Mesothelial cell of epicardium (in vitro differentiated cells): ENCODE measurements at regions not wholly inside any gene's neighbourhood (a gene's known extent, or its start where the extent isn't known, plus 50 kb on each side); places are given as distances from the start of the nearest gene placed in this dataset.

Source experiments
- DNase-seq, 2 experiments: peaks; one replicate each; pipeline ENCODE4 v3.0.0; 2021; ENCODE audit warnings: low spot score in 2 of 2; ENCODE audit not compliant: unreplicated experiment in 2 of 2
- H3K27ac Mint-ChIP-seq: 2 replicates; pipeline ENCODE4 v1.8.0; 2021; ENCODE audit warnings: mixed read lengths
- H3K27me3 Mint-ChIP-seq: 2 replicates; pipeline ENCODE4 v1.8.0; 2021; ENCODE audit warnings: low read depth, mixed read lengths
- H3K36me3 Mint-ChIP-seq: 2 replicates; pipeline ENCODE4 v1.8.0; 2021; ENCODE audit warnings: mixed read lengths
- H3K4me1 Mint-ChIP-seq: 2 replicates; pipeline ENCODE4 v1.8.0; 2021; ENCODE audit warnings: mixed read lengths
- H3K4me3 Mint-ChIP-seq: 2 replicates; pipeline ENCODE4 v1.8.0; 2021; ENCODE audit warnings: mild to moderate bottlenecking, moderate library complexity, mixed read lengths
- H3K9me3 Mint-ChIP-seq: 2 replicates; pipeline ENCODE4 v1.8.0; 2021; ENCODE audit warnings: mixed read lengths
- TF ChIP-seq, protein P1 (sequence below): fragments of 200-600 bp; sonication (generic); IDR thresholded peaks from one replicate; pipeline ENCODE4 v1.5.0; 2021; ENCODE audit warnings: antibody characterized with exemption; ENCODE audit not compliant: unreplicated experiment

DNA sequence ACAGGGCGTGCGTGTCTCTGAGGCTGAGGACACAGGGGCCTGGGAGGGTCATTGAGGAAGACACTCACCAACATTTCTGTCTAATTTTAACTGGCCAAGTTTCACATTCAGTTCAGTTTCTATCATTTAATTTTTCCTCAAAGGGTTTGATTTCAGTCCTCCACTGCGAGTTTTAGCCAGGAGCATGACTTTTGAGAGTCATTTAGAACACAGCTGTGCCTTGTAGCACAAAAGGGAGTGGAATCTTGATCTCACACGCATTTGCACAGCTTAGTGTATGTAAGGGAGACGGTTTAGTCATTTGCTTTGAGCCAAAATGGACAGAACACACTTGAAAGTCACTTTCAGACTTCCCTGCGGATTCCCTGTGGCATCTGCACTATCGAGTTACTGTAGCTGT is 1090.8 kb downstream of the BCL11B start:
- H3K27ac Mint-ChIP-seq = no peak overlapping the region
- DNase-seq = no peak
- no peaks in the 10 kb centered on the region for H3K36me3 Mint-ChIP-seq
- peaks cover 20% of the 10 kb centered on the region for H3K27me3 Mint-ChIP-seq
- no peaks in the 10 kb centered on the region for H3K9me3 Mint-ChIP-seq
- no peak overlapping the region for H3K4me3 Mint-ChIP-seq
- H3K4me1 Mint-ChIP-seq = peaks cover 6% of the 10 kb centered on the region
- TF ChIP-seq, protein P1, sequence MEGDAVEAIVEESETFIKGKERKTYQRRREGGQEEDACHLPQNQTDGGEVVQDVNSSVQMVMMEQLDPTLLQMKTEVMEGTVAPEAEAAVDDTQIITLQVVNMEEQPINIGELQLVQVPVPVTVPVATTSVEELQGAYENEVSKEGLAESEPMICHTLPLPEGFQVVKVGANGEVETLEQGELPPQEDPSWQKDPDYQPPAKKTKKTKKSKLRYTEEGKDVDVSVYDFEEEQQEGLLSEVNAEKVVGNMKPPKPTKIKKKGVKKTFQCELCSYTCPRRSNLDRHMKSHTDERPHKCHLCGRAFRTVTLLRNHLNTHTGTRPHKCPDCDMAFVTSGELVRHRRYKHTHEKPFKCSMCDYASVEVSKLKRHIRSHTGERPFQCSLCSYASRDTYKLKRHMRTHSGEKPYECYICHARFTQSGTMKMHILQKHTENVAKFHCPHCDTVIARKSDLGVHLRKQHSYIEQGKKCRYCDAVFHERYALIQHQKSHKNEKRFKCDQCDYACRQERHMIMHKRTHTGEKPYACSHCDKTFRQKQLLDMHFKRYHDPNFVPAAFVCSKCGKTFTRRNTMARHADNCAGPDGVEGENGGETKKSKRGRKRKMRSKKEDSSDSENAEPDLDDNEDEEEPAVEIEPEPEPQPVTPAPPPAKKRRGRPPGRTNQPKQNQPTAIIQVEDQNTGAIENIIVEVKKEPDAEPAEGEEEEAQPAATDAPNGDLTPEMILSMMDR = no peak

DNA sequence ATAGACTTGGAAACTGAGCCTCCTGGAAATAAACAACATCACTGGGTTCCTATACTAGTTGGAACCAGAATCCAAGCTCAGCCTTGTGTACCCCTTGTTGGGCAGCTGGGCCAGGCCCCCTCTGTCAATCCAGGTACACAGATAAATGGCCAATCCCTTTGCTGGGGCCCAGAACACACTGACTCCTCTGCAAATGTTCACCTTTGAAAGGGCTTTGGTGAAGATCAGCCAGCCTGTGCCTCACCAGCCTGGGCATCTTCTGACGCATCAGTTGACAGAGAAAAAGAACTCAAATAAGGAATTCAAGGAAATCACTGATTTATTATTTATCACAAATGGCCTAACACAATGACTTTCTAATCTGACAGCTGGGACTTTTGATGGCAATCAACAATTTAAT is 1090.2 kb downstream of the BCL11B start:
- Mint-ChIP-seq H3K4me3 (no peak overlapping the region), H3K9me3 (no peaks in the 10 kb centered on the region), H3K36me3 (no peaks in the 10 kb centered on the region), H3K27me3 (peaks cover 18% of the 10 kb centered on the region), H3K4me1 (peaks cover 6% of the 10 kb centered on the region), H3K27ac (no peak overlapping the region)
- DNase-seq = no peak
- TF ChIP-seq, protein P1 = no peak

DNA sequence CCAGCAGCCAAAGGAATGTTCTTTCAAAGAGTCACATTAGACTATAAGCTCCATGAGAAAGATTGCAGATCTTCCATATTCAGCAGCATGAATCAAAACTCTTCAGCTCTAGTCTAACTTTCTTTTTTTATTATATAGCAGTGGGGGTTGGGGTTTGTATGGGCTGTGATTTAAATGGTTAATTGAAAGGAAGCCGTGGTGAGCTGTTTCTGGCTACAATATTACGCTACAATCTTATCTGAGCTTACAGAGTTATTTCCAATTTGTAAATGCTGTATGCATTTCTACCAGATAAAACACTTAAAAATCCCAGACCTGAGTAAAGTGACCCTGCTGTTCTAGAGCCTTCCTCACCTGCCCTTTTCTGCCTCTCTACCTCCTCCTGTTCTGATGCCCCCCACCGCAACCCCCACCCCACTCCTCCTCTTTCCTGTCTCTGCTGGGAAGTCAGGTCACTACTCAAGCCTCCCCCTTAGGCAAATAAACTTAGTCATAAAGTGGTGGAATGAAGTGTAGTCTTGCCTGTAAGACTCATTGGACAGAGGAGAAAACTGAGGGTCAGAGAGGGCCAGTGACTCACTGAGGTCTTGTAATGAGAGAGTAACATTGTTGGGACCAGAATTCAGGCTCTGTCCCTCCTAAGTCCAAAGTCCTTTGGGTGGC is 1089.5 kb downstream of the BCL11B start:
- H3K27me3 Mint-ChIP-seq = peaks cover 21% of the 10 kb centered on the region
- no peaks in the 10 kb centered on the region for H3K36me3 Mint-ChIP-seq

DNA sequence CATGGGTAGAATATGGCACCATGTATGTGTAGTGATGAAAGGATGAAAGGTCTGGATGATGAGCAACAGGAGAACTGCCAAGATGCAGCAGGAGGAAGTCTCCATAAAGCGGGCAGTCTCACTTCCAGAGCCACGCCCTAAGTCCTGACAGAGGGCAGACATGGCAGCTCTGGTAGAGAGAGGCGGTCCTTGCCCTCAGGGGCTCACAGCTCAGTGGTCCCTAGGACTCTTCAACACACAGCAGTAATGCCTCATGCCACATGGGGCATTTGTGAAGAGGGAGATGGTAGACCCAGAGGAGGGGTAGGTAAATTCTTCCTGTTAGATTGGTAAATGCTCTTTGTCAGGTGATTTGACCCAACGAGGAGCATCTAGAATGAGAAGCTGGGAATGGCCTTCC is 1088.4 kb downstream of the BCL11B start:
- Mint-ChIP-seq H3K27ac (no peak overlapping the region), H3K4me1 (peaks cover 6% of the 10 kb centered on the region), H3K4me3 (no peak overlapping the region), H3K9me3 (no peaks in the 10 kb centered on the region), H3K36me3 (no peaks in the 10 kb centered on the region), H3K27me3 (peaks cover 27% of the 10 kb centered on the region)
- DNase-seq = no peak
- TF ChIP-seq, protein P1 = no peak

More for the DNA sequence above, 1089.5 kb downstream of the BCL11B start:
- Mint-ChIP-seq H3K4me3 (no peak overlapping the region), H3K4me1 (peaks cover 6% of the 10 kb centered on the region), H3K9me3 (no peaks in the 10 kb centered on the region), H3K27ac (no peak overlapping the region)
- no peak for DNase-seq
- TF ChIP-seq, protein P1 = no peak

DNA sequence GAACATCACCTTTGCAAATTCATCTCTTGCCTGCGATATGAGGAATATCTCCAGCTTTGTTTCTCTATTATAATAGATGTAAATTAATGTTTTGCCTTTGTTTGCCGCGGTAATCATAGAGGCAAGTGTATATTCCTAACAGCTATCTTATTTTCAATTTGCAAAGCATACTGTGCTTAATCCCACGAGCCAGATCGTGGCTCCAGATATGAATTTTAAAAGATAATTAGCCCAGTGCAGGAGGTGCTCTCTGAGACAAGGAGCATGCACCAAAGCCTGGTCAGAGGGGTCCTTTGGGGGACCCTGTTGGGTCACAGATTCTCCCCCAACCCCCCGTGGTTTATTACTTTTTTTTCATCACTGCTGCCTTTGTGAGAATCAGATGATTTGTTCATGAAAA is 1087.5 kb downstream of the BCL11B start:
- Mint-ChIP-seq H3K36me3 (no peaks in the 10 kb centered on the region), H3K4me1 (peaks cover 6% of the 10 kb centered on the region), H3K27ac (no peak overlapping the region), H3K4me3 (no peak overlapping the region), H3K9me3 (no peaks in the 10 kb centered on the region), H3K27me3 (peaks cover 34% of the 10 kb centered on the region)
- no peak for DNase-seq
- TF ChIP-seq, protein P1 = no peak
